H1 (cell line): ENCODE measurements at regions not wholly inside any gene's neighbourhood (a gene's known extent, or its start where the extent isn't known, plus 50 kb on each side); places are given as distances from the start of the nearest gene placed in this dataset.

Experiments used
- TF ChIP-seq, protein P1 (sequence below): fragments of 300-600 bp; sonication (generic); IDR thresholded peaks from 2 replicates; pipeline ENCODE4 v1.7.1; 2012; ENCODE audit warnings: low read length, moderate library complexity, mild to moderate bottlenecking, inconsistent platforms; ENCODE audit not compliant: insufficient replicate concordance

DNA sequence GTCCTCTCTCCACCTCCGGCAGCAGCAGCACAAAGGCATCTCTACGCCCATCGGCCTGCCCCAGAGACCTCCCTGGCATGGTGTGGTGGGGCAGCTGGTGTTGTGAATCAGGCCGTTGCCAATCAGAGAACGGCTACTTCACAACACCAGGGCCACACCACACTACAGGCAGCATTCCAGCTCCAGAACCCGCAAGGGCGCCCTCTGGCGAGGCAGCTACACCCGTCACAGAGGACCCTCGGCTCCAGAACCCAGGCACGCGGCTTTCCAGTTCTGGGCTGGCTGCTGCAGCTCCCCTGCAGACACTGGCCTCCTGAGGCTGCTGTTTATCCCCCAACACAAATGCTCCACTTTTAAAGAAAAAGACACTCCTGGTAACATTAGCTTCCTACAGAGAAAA is 127.5 kb upstream of the TOPAZ1 start (continued):
- TF ChIP-seq, protein P1, sequence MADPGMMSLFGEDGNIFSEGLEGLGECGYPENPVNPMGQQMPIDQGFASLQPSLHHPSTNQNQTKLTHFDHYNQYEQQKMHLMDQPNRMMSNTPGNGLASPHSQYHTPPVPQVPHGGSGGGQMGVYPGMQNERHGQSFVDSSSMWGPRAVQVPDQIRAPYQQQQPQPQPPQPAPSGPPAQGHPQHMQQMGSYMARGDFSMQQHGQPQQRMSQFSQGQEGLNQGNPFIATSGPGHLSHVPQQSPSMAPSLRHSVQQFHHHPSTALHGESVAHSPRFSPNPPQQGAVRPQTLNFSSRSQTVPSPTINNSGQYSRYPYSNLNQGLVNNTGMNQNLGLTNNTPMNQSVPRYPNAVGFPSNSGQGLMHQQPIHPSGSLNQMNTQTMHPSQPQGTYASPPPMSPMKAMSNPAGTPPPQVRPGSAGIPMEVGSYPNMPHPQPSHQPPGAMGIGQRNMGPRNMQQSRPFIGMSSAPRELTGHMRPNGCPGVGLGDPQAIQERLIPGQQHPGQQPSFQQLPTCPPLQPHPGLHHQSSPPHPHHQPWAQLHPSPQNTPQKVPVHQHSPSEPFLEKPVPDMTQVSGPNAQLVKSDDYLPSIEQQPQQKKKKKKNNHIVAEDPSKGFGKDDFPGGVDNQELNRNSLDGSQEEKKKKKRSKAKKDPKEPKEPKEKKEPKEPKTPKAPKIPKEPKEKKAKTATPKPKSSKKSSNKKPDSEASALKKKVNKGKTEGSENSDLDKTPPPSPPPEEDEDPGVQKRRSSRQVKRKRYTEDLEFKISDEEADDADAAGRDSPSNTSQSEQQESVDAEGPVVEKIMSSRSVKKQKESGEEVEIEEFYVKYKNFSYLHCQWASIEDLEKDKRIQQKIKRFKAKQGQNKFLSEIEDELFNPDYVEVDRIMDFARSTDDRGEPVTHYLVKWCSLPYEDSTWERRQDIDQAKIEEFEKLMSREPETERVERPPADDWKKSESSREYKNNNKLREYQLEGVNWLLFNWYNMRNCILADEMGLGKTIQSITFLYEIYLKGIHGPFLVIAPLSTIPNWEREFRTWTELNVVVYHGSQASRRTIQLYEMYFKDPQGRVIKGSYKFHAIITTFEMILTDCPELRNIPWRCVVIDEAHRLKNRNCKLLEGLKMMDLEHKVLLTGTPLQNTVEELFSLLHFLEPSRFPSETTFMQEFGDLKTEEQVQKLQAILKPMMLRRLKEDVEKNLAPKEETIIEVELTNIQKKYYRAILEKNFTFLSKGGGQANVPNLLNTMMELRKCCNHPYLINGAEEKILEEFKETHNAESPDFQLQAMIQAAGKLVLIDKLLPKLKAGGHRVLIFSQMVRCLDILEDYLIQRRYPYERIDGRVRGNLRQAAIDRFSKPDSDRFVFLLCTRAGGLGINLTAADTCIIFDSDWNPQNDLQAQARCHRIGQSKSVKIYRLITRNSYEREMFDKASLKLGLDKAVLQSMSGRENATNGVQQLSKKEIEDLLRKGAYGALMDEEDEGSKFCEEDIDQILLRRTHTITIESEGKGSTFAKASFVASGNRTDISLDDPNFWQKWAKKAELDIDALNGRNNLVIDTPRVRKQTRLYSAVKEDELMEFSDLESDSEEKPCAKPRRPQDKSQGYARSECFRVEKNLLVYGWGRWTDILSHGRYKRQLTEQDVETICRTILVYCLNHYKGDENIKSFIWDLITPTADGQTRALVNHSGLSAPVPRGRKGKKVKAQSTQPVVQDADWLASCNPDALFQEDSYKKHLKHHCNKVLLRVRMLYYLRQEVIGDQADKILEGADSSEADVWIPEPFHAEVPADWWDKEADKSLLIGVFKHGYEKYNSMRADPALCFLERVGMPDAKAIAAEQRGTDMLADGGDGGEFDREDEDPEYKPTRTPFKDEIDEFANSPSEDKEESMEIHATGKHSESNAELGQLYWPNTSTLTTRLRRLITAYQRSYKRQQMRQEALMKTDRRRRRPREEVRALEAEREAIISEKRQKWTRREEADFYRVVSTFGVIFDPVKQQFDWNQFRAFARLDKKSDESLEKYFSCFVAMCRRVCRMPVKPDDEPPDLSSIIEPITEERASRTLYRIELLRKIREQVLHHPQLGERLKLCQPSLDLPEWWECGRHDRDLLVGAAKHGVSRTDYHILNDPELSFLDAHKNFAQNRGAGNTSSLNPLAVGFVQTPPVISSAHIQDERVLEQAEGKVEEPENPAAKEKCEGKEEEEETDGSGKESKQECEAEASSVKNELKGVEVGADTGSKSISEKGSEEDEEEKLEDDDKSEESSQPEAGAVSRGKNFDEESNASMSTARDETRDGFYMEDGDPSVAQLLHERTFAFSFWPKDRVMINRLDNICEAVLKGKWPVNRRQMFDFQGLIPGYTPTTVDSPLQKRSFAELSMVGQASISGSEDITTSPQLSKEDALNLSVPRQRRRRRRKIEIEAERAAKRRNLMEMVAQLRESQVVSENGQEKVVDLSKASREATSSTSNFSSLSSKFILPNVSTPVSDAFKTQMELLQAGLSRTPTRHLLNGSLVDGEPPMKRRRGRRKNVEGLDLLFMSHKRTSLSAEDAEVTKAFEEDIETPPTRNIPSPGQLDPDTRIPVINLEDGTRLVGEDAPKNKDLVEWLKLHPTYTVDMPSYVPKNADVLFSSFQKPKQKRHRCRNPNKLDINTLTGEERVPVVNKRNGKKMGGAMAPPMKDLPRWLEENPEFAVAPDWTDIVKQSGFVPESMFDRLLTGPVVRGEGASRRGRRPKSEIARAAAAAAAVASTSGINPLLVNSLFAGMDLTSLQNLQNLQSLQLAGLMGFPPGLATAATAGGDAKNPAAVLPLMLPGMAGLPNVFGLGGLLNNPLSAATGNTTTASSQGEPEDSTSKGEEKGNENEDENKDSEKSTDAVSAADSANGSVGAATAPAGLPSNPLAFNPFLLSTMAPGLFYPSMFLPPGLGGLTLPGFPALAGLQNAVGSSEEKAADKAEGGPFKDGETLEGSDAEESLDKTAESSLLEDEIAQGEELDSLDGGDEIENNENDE = no peak
